ENCODE measurements at regions not wholly inside any gene's neighbourhood (a gene's known extent, or its start where the extent isn't known, plus 50 kb on each side); places are given as distances from the start of the nearest gene placed in this dataset.

- Histone ChIP-seq H3K27me3 (replicated peaks) (peaks cover 10% of the 10 kb centered on the region; the same call in 1 of the 2 replicates), H3K4me1 (replicated peaks) (no peaks in the 10 kb centered on the region), H3K4me3 (no peak overlapping the region), H3K9me3 (replicated peaks) (no peaks in the 10 kb centered on the region), H3K27ac (no peak overlapping the region), H3K36me3 (no peaks in the 10 kb centered on the region)
- no peak for DNase-seq (ENCODE audit: low read depth in 1 of 2, low spot score in 2 of 2)
These were observed 371.5 kb downstream of the HAPSTR1 start for GRCh38 chr16:9462984-9463383.

GRCh38 chr16:9463461-9463860, 372.0 kb downstream of the HAPSTR1 start:
- DNase-seq (ENCODE audit: low read depth in 1 of 2, low spot score in 2 of 2) = no peak
- H3K27me3 ChIP-seq (replicated peaks) = peaks cover 10% of the 10 kb centered on the region; the same call in 1 of the 2 replicates
- H3K4me1 ChIP-seq (replicated peaks) = no peaks in the 10 kb centered on the region
- H3K9me3 ChIP-seq (replicated peaks) = no peaks in the 10 kb centered on the region
- H3K4me3 ChIP-seq = no peak overlapping the region
- H3K36me3 ChIP-seq = no peaks in the 10 kb centered on the region
- H3K27ac ChIP-seq = no peak overlapping the region

GRCh38 chr16:9465161-9465560, 373.7 kb downstream of the HAPSTR1 start:
- Histone ChIP-seq H3K27ac (no peak overlapping the region), H3K4me1 (replicated peaks) (no peaks in the 10 kb centered on the region), H3K4me3 (no peak overlapping the region), H3K9me3 (replicated peaks) (no peaks in the 10 kb centered on the region), H3K36me3 (no peaks in the 10 kb centered on the region), H3K27me3 (replicated peaks) (peaks cover under 1% of the 10 kb centered on the region; the same call in 1 of the 2 replicates)
- DNase-seq (ENCODE audit: low read depth in 1 of 2, low spot score in 2 of 2) = no peak

GRCh38 chr16:9469512-9469911, 378.1 kb downstream of the HAPSTR1 start:
- no peaks in the 10 kb centered on the region for H3K27me3 ChIP-seq (replicated peaks)
- H3K36me3 ChIP-seq = no peaks in the 10 kb centered on the region
- no peak for DNase-seq (ENCODE audit: low read depth in 1 of 2, low spot score in 2 of 2)
- no peaks in the 10 kb centered on the region for H3K4me1 ChIP-seq (replicated peaks)
- no peaks in the 10 kb centered on the region for H3K9me3 ChIP-seq (replicated peaks)
- no peak overlapping the region for H3K27ac ChIP-seq
- H3K4me3 ChIP-seq = no peak overlapping the region

GRCh38 chr16:9476744-9477143, 385.3 kb downstream of the HAPSTR1 start:
- DNase-seq (ENCODE audit: low read depth in 1 of 2, low spot score in 2 of 2) = no peak

GRCh38 chr16:9479008-9479407, 387.6 kb downstream of the HAPSTR1 start:
- H3K27me3 ChIP-seq (replicated peaks) = no peaks in the 10 kb centered on the region; the same call in 1 of the 2 replicates
- no peak for DNase-seq (ENCODE audit: low read depth in 1 of 2, low spot score in 2 of 2)
- no peaks in the 10 kb centered on the region for H3K9me3 ChIP-seq (replicated peaks)

More at GRCh38 chr16:9476744-9477143, 385.3 kb downstream of the HAPSTR1 start:
- no peaks in the 10 kb centered on the region for H3K9me3 ChIP-seq (replicated peaks)
- H3K27me3 ChIP-seq (replicated peaks) = no peaks in the 10 kb centered on the region; the same call in 1 of the 2 replicates
- H3K4me1 ChIP-seq (replicated peaks) = no peaks in the 10 kb centered on the region
- no peaks in the 10 kb centered on the region for H3K36me3 ChIP-seq
- no peak overlapping the region for H3K27ac ChIP-seq
- H3K4me3 ChIP-seq = no peak overlapping the region

GRCh38 chr16:9480503-9480902, 389.1 kb downstream of the HAPSTR1 start:
- Histone ChIP-seq H3K4me3 (no peak overlapping the region), H3K9me3 (replicated peaks) (no peaks in the 10 kb centered on the region), H3K27ac (no peak overlapping the region), H3K36me3 (no peaks in the 10 kb centered on the region), H3K4me1 (replicated peaks) (no peaks in the 10 kb centered on the region), H3K27me3 (replicated peaks) (peaks cover 4% of the 10 kb centered on the region; the same call in 1 of the 2 replicates)
- no peak for DNase-seq (ENCODE audit: low read depth in 1 of 2, low spot score in 2 of 2)

More at GRCh38 chr16:9479008-9479407, 387.6 kb downstream of the HAPSTR1 start:
- Histone ChIP-seq H3K36me3 (no peaks in the 10 kb centered on the region), H3K4me3 (no peak overlapping the region), H3K27ac (no peak overlapping the region), H3K4me1 (replicated peaks) (no peaks in the 10 kb centered on the region)

GRCh38 chr16:9481747-9482730, 390.6 kb downstream of the HAPSTR1 start:
- H3K36me3 ChIP-seq = no peaks in the 10 kb centered on the region
- no peak for DNase-seq (ENCODE audit: low read depth in 1 of 2, low spot score in 2 of 2)

GRCh38 chr16:9484426-9484825, 393.0 kb downstream of the HAPSTR1 start:
- H3K27me3 ChIP-seq (replicated peaks) = peaks cover 4% of the 10 kb centered on the region; the same call in 1 of the 2 replicates
- no peak overlapping the region for H3K27ac ChIP-seq
- DNase-seq (ENCODE audit: low read depth in 1 of 2, low spot score in 2 of 2) = no peak

More at GRCh38 chr16:9481747-9482730, 390.6 kb downstream of the HAPSTR1 start:
- Histone ChIP-seq H3K4me3 (no peak overlapping the region), H3K4me1 (replicated peaks) (no peaks in the 10 kb centered on the region), H3K27ac (no peak overlapping the region), H3K27me3 (replicated peaks) (peaks cover 4% of the 10 kb centered on the region; the same call in 1 of the 2 replicates), H3K9me3 (replicated peaks) (no peaks in the 10 kb centered on the region)

GRCh38 chr16:9484881-9485280, 393.4 kb downstream of the HAPSTR1 start:
- DNase-seq (ENCODE audit: low read depth in 1 of 2, low spot score in 2 of 2) = no peak
- no peak overlapping the region for H3K4me3 ChIP-seq
- peaks cover 4% of the 10 kb centered on the region; the same call in 1 of the 2 replicates for H3K27me3 ChIP-seq (replicated peaks)
- no peaks in the 10 kb centered on the region for H3K4me1 ChIP-seq (replicated peaks)
- H3K27ac ChIP-seq = no peak overlapping the region
- no peaks in the 10 kb centered on the region for H3K9me3 ChIP-seq (replicated peaks)
- H3K36me3 ChIP-seq = no peaks in the 10 kb centered on the region

More at GRCh38 chr16:9484426-9484825, 393.0 kb downstream of the HAPSTR1 start:
- H3K4me1 ChIP-seq (replicated peaks) = no peaks in the 10 kb centered on the region
- H3K4me3 ChIP-seq = no peak overlapping the region
- H3K36me3 ChIP-seq = no peaks in the 10 kb centered on the region
- H3K9me3 ChIP-seq (replicated peaks) = no peaks in the 10 kb centered on the region

- H3K27me3 ChIP-seq (replicated peaks) = peaks cover 2% of the 10 kb centered on the region; the same call in 1 of the 2 replicates
- no peak overlapping the region for H3K27ac ChIP-seq
- no peak for DNase-seq (ENCODE audit: low read depth in 1 of 2, low spot score in 2 of 2)
- no peaks in the 10 kb centered on the region for H3K4me1 ChIP-seq (replicated peaks)
- H3K36me3 ChIP-seq = no peaks in the 10 kb centered on the region
- no peak overlapping the region for H3K4me3 ChIP-seq
- H3K9me3 ChIP-seq (replicated peaks) = no peaks in the 10 kb centered on the region
These were observed 398.5 kb downstream of the HAPSTR1 start for GRCh38 chr16:9489835-9490467.

GRCh38 chr16:9495824-9496223, 404.4 kb downstream of the HAPSTR1 start:
- no peaks in the 10 kb centered on the region for H3K4me1 ChIP-seq (replicated peaks)
- H3K4me3 ChIP-seq = no peak overlapping the region
- no peaks in the 10 kb centered on the region for H3K36me3 ChIP-seq
- H3K27me3 ChIP-seq (replicated peaks) = 0 out of 2 replicates have a peak, but pooled peaks cover 2% of the 10 kb centered on the region
- DNase-seq (ENCODE audit: low read depth in 1 of 2, low spot score in 2 of 2) = no peak
- no peaks in the 10 kb centered on the region for H3K9me3 ChIP-seq (replicated peaks)
- no peak overlapping the region for H3K27ac ChIP-seq

- DNase-seq (ENCODE audit: low read depth in 1 of 2, low spot score in 2 of 2) = no peak
- Histone ChIP-seq H3K9me3 (replicated peaks) (no peaks in the 10 kb centered on the region), H3K27ac (no peak overlapping the region), H3K36me3 (no peaks in the 10 kb centered on the region), H3K4me3 (no peak overlapping the region), H3K4me1 (replicated peaks) (no peaks in the 10 kb centered on the region), H3K27me3 (replicated peaks) (0 out of 2 replicates have a peak, but pooled peaks cover 2% of the 10 kb centered on the region)
These were observed 406.3 kb downstream of the HAPSTR1 start for GRCh38 chr16:9497750-9498149.
